ENCODE measurements at regions not wholly inside any gene's neighbourhood (a gene's known extent, or its start where the extent isn't known, plus 50 kb on each side); places are given as distances from the start of the nearest gene placed in this dataset.
"Not testable (repeated sequence)": the region's sequence is repeated elsewhere in the genome, so short reads cannot be mapped to it uniquely, and the experiment has no call there.

- not testable (repeated sequence) for DNase-seq (ENCODE audit: low read depth)
Measured at GRCh38 chr20:25798174-25798993, 101.7 kb upstream of the ZNF337 start.

GRCh38 chr20:25797062-25797461 is 100.4 kb upstream of the ZNF337 start:
- DNase-seq (ENCODE audit: low read depth), result not testable (repeated sequence)

- not testable (repeated sequence) for DNase-seq (ENCODE audit: low read depth)
Measured at GRCh38 chr20:25777241-25777640, 80.6 kb upstream of the ZNF337 start.

- DNase-seq (ENCODE audit: low read depth), result not testable (repeated sequence)
Measured at GRCh38 chr20:25774711-25775110, 78.1 kb upstream of the ZNF337 start.

GRCh38 chr20:25774203-25774602 is 77.5 kb upstream of the ZNF337 start:
- DNase-seq (ENCODE audit: low read depth), result not testable (repeated sequence)

- DNase-seq (ENCODE audit: low read depth), result not testable (repeated sequence)
Measured at GRCh38 chr20:25772437-25772836, 75.8 kb upstream of the ZNF337 start.

GRCh38 chr20:25771818-25772217 is 75.2 kb upstream of the ZNF337 start:
- DNase-seq (ENCODE audit: low read depth), result not testable (repeated sequence)

GRCh38 chr20:25761596-25761995 is 64.9 kb upstream of the ZNF337 start:
- DNase-seq (ENCODE audit: low read depth), result no peak

GRCh38 chr20:25761046-25761445 is 64.4 kb upstream of the ZNF337 start:
- DNase-seq (ENCODE audit: low read depth), result not testable (repeated sequence)

GRCh38 chr20:25750765-25751696 is 54.4 kb upstream of the ZNF337 start:
- DNase-seq (ENCODE audit: low read depth), result peak; percentile 13

GRCh38 chr20:25750220-25750764 is 53.6 kb upstream of the ZNF337 start:
- no peak for DNase-seq (ENCODE audit: low read depth)

- no peak for DNase-seq (ENCODE audit: low read depth)
Measured at GRCh38 chr20:25749649-25750048, 53.0 kb upstream of the ZNF337 start.

Measured in T-helper 22 cell (primary cell).